HG02763 (cell line): ENCODE measurements at regions not wholly inside any gene's neighbourhood (a gene's known extent, or its start where the extent isn't known, plus 50 kb on each side); places are given as distances from the start of the nearest gene placed in this dataset.

Experiments used
- ATAC-seq: cut with Tn5 transposase; IDR thresholded peaks from one replicate; pipeline ENCODE4 v1.9.1; 2021; ENCODE audit warnings: mild to moderate bottlenecking, moderate library complexity; ENCODE audit not compliant: unreplicated experiment

- no peak for ATAC-seq
Measured at GRCh38 chr18:47758000-47758399, 172.5 kb downstream of the SMAD2 start.

DNA sequence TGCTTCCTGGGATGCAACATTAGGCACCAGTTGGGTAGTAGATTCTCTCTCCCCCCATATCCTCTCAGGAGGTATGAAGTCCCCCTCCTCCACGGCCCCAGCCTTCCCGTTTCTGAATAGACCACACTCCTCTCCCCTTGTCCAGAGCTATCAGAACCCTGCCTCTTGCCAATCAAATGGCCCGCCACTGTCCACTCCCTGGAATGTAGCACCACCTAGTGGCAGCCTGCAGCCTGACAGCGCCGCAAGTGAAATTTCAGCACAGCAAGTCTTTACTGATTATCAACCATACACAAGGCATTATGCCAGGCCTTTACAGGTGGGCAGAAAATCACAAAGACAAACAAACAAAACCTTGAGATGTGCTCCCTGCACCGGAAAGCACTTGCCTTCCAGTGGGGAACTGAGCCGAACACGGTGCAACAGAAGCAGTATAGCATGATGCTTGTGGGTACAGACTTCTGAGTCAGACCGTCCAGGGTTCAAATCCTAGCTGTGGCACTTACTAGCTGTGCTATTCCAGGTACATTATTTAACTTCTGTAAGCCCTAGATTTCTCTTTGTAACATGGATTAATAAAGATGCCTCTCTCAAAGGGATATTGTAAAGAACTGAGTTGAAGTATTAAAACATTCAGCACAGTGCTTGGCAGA is 174.0 kb downstream of the SMAD2 start:
- ATAC-seq: no peak

DNA sequence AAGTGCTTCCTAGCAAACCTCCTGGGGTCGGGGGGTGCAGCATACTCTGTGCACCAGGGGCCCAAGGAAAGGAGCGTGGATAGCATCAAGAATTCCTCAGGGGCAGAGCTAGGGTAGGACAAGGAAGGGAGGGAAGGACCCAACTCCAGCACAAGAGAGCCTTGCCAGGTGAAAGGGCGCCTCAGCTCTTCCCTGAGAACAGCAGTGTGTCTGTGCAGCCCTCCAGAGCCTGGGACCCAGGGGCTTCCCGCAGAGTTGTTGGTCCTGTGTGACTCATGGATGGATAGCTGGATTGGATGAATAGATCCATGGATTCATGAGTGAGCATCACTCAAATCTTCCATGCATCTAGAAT is 175.4 kb downstream of the SMAD2 start:
- no peak for ATAC-seq

DNA sequence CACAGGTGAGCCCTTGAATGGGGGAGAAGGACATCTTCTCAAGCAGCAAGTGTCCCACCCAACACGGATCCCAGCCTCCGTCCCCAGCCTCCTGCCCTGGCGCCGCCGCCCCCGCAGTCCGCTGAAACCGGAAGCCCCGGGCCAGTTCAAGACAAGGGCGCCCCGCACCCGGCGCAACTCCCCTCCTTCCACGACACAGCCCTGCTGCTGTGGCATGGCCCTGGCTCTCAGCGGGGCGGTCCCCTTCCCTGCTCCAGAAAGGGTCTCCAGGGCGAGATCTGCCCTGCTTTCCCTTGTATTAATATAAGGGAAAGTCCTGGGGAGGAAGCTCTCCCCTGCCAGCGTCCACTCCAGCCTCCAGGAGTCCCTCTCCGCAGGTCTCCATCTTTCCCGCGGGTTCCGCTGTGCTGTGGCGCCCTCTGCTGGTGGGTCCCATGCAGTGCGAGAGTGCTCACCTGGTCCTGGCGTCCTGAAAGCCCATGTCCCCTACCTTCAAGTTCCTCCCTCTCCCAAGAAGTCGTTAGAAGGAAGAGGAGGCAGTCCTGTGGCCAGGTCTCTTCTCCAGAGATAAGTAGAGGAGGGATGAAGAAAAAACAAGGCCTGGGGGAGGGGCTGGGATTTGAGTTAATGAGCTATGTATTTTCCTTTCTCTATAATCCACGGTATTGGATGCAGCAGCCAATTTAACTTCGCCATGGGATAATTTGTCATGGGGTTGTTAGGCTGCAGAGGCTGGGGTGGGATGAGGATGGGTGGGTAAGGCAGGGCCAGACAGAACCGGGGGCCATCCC is 176.0 kb downstream of the SMAD2 start:
- no peak for ATAC-seq

- no peak for ATAC-seq
Measured at GRCh38 chr18:47752796-47753645, 177.4 kb downstream of the SMAD2 start.

GRCh38 chr18:47750889-47751423 is 179.5 kb downstream of the SMAD2 start:
- no peak for ATAC-seq

- no peak for ATAC-seq
Measured at GRCh38 chr18:47749600-47749973, 180.9 kb downstream of the SMAD2 start.

- peak; percentile 89 for ATAC-seq
Measured at GRCh38 chr18:47748847-47749599, 181.4 kb downstream of the SMAD2 start.

DNA sequence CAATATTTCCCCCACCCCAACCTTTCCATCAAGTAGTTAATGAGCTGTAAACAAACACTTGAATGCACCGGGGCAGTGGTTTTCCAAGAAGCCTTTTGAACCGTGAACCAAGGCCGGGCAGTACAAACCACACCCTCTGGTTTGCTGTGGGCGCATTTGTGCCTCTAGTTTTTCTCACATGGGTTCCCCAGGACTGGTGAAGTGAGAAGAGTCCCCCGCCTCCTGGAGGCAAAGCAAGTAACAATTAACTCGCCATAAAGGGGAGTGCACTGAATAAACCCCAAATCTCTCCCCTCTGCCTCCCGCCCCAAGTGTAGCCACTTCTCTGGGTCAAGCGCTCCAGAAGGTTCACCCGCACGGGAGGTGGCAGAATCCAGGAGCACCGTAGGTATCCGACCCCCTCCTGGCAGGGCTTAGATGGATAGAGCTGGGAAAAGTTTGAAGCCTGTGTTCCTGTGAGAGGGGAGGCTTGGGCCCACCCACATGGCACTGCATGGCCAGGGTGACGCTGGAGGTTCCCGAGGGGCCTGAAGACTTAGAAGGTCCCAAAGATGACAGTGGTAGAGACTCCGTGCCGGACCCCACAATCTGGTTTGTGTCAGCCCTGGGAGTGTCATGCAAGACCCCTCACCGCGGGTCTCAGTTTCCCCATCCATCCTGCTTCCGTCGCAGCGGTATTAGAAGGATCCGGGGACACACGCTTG is 182.2 kb downstream of the SMAD2 start:
- no peak for ATAC-seq

- no peak for ATAC-seq
Measured at GRCh38 chr18:47747260-47747795, 183.1 kb downstream of the SMAD2 start.

GRCh38 chr18:47746615-47747014 is 183.8 kb downstream of the SMAD2 start:
- ATAC-seq: no peak

DNA sequence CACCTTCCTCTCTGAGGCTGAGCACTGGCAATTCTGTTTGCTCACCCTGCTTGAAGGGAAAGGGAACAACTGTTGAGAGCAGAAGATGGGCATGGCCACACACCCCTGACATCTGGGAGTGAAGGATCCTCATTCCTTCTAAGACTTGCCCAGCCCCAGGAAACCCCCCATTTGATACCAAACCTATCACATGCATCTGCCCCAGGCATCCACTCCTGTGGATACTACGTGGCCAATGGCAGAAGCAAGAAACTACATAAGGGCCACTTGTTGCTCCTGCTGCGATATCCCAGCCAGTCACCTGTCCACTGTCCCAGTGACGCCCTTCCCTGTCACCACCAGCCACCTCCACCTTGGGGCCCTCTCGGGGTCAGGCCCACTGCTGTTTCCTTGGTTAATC is 185.2 kb downstream of the SMAD2 start:
- ATAC-seq: no peak

- no peak for ATAC-seq
Measured at GRCh38 chr18:47737956-47738355, 192.5 kb downstream of the SMAD2 start.

DNA sequence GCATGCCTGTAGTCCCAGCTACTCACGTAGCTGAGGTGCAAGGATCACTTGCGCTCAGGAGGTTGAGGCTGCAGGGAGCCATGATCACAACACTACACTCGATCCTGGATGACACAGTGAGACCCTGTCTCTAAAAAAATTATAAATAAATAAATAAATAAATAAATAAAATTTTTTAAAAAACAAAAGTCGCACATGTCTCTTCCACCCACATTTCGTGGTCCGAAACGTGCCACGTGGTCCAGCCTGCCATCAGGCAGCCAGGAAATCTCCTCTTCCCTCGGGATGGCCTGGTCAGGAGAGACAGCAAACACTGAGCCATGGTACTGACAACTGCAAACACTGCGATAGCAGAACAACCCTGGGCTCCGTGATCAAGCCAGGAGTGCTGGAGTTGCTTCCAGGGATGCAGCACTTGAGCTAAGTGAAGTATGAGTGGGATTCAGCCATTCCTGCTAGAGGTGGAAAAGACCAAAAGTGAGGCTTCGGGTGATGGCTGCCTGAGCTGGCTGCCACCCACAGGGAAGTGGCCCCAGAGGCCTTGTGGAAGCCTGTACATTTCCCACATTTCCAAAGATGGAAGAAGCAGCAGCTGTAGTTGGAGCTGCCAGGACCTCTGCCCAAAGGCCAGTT is 193.1 kb downstream of the SMAD2 start:
- no peak for ATAC-seq

DNA sequence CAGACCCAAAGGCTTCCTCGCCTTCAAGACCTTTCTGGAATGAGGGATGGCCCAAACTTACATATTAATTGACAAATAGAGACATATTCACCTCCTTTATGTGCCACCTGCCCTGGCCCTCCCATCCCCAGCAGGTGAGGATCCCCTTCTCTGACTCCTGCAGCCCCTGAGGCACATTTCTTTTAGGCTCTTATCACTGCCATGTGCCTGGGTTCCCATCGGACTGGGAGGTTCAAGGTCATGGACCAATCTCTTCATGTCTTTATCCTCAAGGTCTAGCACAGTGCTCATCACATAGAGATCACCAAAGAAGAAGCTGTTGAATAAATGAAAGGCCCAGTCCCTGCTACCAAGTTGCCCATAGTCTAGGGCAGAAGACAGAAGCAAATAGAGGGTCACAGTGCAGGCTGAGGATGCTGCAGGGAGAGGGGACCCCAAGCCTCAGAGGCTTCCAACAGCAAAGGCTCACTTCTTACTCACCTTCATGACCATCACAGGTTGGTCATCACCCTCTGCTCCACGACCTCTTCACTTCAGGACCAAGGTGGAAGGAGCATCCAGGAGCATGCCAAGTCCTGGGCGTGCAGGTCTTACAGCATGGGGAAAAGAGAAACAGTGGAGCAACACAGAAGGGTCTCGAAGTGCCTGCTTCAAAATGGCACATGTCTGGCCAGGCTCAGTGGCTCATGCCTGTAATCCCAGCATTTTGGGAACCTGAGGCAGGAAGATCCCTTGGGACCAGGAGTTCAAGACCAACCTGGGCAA is 193.9 kb downstream of the SMAD2 start:
- no peak for ATAC-seq

GRCh38 chr18:47735041-47735702 is 195.3 kb downstream of the SMAD2 start:
- ATAC-seq: no peak

DNA sequence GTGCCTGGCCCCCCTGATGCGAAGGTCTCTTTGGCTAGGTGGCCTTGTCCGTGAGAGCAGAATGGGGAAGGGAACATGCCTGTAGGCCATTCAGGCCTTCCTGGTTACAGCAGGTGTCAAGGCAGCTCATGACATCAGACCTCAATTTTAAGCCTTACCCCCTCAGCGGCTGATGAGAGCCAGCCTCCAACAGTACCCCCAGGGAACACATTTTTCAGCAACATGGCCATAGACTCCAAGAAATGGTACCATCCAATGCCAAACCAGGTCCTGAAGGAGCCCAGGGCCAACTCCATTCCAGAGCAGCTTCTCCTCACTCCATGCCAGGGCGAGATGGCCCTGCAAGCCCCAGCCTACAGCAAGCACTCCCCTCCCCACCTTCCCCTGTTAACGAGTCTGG is 199.2 kb downstream of the SMAD2 start:
- ATAC-seq: no peak

DNA sequence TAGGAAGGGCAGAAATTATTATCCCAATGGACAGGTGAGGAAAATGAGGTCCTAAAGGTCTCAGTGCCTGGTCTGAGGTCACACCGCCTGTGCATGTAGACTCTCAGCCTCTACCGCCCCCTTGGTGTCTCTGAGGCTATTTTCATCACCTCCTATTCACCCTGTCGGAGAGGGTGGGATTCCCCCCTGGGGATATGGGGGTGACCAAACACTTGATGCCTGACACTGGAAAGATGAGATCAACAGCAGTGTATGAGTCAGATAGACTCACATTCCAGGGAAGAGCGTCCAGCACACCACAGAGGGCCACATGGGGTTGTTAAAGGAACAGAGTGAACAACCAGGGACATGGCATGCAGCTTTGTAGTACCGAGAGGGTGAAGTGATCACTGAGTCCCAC is 199.7 kb downstream of the SMAD2 start:
- ATAC-seq: no peak
